ENCODE measurements at regions not wholly inside any gene's neighbourhood (a gene's known extent, or its start where the extent isn't known, plus 50 kb on each side); places are given as distances from the start of the nearest gene placed in this dataset.
"Not testable (repeated sequence)": the region's sequence is repeated elsewhere in the genome, so short reads cannot be mapped to it uniquely, and the experiment has no call there.

DNA sequence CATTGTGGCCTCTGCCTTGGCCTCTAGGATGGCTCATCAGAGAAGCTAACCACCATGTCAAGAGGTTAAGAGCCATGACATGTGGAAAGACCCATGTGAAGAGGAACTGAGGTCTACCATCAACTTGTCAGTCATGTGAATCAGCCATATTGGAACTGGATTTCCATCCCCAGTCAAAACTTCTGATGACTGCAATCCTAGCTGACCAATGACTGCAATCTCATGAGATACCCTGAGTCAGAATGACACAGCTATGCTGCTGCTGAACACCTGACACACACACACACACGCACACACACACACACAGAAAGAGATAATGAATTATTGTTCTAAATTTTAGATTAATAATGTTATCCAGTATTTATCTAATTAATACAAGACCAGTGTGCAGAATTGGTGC lies 337.5 kb upstream of the LMCD1 start:
- no peaks in the 10 kb centered on the region for H3K9me3 ChIP-seq (ENCODE audit: insufficient read depth, low read depth, low read length)
- H3K27ac ChIP-seq (ENCODE audit: low read depth, low read length): no peak overlapping the region
- H3K4me3 ChIP-seq (ENCODE audit: low read length): no peak overlapping the region
- WGBS: no CpG with 5 or more reads among the region's 1 CpG
- no peaks in the 10 kb centered on the region for H3K36me3 ChIP-seq (ENCODE audit: insufficient read depth, low read length)
- H3K4me1 ChIP-seq (ENCODE audit: insufficient read depth, low read length): no peaks in the 10 kb centered on the region
- H3K27me3 ChIP-seq (ENCODE audit: insufficient read depth, low read length): no peaks in the 10 kb centered on the region
- H3K9ac ChIP-seq (ENCODE audit: low read depth, low read length): no peak overlapping the region

DNA sequence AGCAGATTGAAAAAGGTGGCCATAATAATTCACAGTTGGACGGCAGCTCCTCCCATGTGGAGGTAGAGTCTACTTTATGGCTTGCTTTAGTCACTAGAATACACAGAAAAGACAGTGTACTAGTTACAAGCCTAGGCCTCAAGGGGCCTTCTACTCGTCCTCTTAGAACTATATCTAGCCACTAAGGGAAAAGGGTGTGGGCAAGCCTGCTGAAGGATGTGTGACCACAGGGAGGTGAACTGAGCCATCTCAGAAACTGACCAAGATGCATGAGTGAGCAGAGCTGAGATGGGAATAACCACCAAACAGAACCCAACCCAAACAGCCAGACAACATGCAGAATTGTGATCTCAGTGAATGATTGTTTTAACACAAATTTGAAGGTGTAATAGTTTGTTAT lies 335.6 kb upstream of the LMCD1 start:
- Histone ChIP-seq H3K4me3 (ENCODE audit: low read length) (no peak overlapping the region), H3K4me1 (ENCODE audit: insufficient read depth, low read length) (no peaks in the 10 kb centered on the region), H3K9ac (ENCODE audit: low read depth, low read length) (no peak overlapping the region), H3K36me3 (ENCODE audit: insufficient read depth, low read length) (no peaks in the 10 kb centered on the region), H3K9me3 (ENCODE audit: insufficient read depth, low read depth, low read length) (no peaks in the 10 kb centered on the region), H3K27ac (ENCODE audit: low read depth, low read length) (no peak overlapping the region), H3K27me3 (ENCODE audit: insufficient read depth, low read length) (no peaks in the 10 kb centered on the region)
- 100% methylated on average over 2 of the region's 2 CpGs for WGBS

DNA sequence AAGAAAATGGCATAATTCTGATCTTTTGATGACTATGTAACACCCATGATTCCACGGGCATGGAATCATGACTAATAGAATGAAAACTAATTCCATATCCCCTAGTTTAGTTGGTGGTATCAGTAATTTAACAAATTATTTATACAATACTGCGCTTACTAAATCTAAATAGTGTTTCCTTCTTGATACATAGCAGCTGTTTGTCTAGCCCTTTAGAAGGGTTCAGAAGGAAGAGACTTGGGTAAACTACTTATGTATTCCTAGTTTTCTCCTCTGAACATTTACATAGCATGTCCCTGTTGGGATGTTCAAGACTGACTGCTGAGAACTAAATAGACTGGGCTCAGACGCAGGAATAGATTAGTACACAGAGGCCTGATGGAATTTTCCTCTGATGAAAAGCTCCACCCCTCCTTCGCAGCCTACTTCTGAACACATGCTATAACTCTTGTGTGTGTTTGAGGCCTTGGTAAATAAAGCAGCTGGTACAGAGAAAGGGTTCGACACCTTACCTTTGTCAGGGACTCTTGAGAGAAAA lies 330.6 kb upstream of the LMCD1 start:
- Histone ChIP-seq H3K4me1 (ENCODE audit: insufficient read depth, low read length) (no peaks in the 10 kb centered on the region), H3K27ac (ENCODE audit: low read depth, low read length) (no peak overlapping the region), H3K9me3 (ENCODE audit: insufficient read depth, low read depth, low read length) (no peaks in the 10 kb centered on the region), H3K9ac (ENCODE audit: low read depth, low read length) (no peak overlapping the region), H3K27me3 (ENCODE audit: insufficient read depth, low read length) (no peaks in the 10 kb centered on the region), H3K36me3 (ENCODE audit: insufficient read depth, low read length) (no peaks in the 10 kb centered on the region), H3K4me3 (ENCODE audit: low read length) (no peak overlapping the region)
- 95% methylated on average over 2 of the region's 5 CpGs for WGBS

DNA sequence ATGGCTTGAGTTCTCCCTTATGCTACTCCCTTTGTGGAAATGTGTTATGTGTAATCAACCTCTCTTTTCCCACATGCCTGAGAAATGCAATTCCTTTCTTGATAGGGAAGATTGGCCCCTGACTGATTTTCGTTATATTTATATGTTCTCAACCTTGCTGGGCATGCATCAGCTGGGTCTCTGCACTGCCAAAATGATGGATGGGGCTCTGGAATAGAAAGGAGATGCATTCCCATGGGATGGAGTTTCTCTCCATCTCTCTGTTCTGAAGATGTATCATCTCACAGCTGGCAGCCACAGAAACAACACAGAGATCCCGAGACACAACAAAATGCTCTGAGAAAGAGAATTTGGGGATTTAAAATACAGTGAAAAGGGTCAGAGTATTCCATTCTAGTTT lies 327.7 kb upstream of the LMCD1 start:
- no peaks in the 10 kb centered on the region for H3K9me3 ChIP-seq (ENCODE audit: insufficient read depth, low read depth, low read length)
- no peak overlapping the region for H3K4me3 ChIP-seq (ENCODE audit: low read length)
- no peak overlapping the region for H3K9ac ChIP-seq (ENCODE audit: low read depth, low read length)
- no peaks in the 10 kb centered on the region for H3K4me1 ChIP-seq (ENCODE audit: insufficient read depth, low read length)
- no peak overlapping the region for H3K27ac ChIP-seq (ENCODE audit: low read depth, low read length)
- H3K36me3 ChIP-seq (ENCODE audit: insufficient read depth, low read length): no peaks in the 10 kb centered on the region
- no peaks in the 10 kb centered on the region for H3K27me3 ChIP-seq (ENCODE audit: insufficient read depth, low read length)
- 96% methylated on average over 1 of the region's 2 CpGs for WGBS

DNA sequence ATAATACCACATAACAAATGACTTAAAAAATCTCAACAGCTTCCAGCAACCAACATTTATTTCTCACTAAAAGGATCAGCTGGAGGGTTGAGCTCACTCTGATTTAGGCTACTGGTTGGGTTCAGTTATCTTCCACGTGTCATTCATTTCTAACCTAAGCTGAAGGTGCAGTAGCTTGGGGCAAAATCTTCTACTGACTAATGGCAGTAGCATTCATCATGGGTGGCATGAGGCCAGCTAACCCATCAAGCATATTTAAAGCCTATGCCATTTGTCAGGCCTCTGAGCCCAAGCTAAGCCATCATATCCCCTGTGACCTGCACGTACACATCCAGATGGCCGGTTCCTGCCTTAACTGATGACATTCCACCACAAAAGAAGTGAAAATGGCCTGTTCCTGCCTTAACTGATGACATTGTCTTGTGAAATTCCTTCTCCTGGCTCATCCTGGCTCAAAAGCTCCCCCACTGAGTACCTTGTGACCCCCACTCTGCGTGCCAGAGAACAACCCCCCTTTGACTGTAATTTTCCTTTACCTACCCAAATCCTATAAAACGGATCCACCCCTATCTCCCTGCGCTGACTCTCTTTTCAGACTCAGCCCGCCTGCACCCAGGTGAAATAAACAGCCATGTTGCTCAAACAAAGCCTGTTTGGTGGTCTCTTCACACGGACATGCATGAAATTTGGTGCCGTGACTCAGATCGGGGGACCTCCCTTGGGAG lies 324.7 kb upstream of the LMCD1 start:
- H3K36me3 ChIP-seq (ENCODE audit: insufficient read depth, low read length); H3K9me3 ChIP-seq (ENCODE audit: insufficient read depth, low read depth, low read length); H3K4me1 ChIP-seq (ENCODE audit: insufficient read depth, low read length); H3K27me3 ChIP-seq (ENCODE audit: insufficient read depth, low read length); H3K9ac ChIP-seq (ENCODE audit: low read depth, low read length); H3K27ac ChIP-seq (ENCODE audit: low read depth, low read length); H3K4me3 ChIP-seq (ENCODE audit: low read length): not testable (repeated sequence)
- 66% methylated on average over 9 of the region's 10 CpGs for WGBS

DNA sequence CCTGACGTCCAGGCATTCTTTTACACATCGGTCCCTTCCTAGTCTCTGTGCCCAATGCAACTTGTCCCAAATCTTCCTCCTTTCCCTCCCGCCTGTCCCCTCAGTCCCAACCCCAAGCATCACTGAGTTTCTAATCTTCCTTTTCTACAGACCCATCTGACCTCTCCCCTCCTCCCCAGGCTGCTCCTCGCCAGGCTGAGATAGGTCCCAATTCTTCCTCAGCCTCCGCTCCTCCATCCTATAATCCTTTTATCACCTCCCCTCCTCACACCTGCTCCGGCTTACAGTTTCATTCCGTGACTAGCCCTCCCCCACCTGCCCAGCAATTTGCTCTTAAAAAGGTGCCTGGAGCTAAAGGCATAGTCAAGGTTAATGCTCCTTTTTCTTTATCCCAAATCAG lies 323.1 kb upstream of the LMCD1 start:
- not testable (repeated sequence) for H3K4me1 ChIP-seq (ENCODE audit: insufficient read depth, low read length); H3K4me3 ChIP-seq (ENCODE audit: low read length); H3K27me3 ChIP-seq (ENCODE audit: insufficient read depth, low read length); H3K9ac ChIP-seq (ENCODE audit: low read depth, low read length); H3K36me3 ChIP-seq (ENCODE audit: insufficient read depth, low read length); H3K27ac ChIP-seq (ENCODE audit: low read depth, low read length); H3K9me3 ChIP-seq (ENCODE audit: insufficient read depth, low read depth, low read length)
- 59% methylated on average over 7 of the region's 7 CpGs for WGBS

DNA sequence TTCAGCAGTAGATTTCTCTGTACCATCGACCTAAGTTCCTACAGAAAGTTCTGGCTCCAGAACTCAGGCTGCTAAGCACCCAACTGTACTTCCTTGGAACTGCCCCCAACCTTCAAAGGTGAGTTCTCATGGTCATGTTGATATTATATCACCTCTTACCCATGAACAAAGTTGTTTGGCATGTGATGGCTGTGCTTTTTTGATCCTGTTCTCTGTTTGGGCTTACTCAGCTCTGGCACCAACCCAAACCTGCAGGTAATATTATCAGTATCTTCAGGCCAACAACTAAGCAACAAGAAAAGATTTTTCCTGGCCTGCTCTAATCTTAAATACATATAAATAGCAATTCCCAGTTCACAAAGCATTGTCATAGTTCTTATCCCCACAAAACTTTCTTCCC lies 318.7 kb upstream of the LMCD1 start:
- 75% methylated on average over 1 of the region's 1 CpG for WGBS
- Histone ChIP-seq H3K4me1 (ENCODE audit: insufficient read depth, low read length) (peaks cover 5% of the 10 kb centered on the region; the same call in 1 of the 2 replicates), H3K36me3 (ENCODE audit: insufficient read depth, low read length) (no peaks in the 10 kb centered on the region), H3K9me3 (ENCODE audit: insufficient read depth, low read depth, low read length) (no peaks in the 10 kb centered on the region), H3K9ac (ENCODE audit: low read depth, low read length) (no peak overlapping the region), H3K4me3 (ENCODE audit: low read length) (no peak overlapping the region), H3K27me3 (ENCODE audit: insufficient read depth, low read length) (no peaks in the 10 kb centered on the region), H3K27ac (ENCODE audit: low read depth, low read length) (peak overlapping the region; percentile 12; the same call in 1 of the 2 replicates)

DNA sequence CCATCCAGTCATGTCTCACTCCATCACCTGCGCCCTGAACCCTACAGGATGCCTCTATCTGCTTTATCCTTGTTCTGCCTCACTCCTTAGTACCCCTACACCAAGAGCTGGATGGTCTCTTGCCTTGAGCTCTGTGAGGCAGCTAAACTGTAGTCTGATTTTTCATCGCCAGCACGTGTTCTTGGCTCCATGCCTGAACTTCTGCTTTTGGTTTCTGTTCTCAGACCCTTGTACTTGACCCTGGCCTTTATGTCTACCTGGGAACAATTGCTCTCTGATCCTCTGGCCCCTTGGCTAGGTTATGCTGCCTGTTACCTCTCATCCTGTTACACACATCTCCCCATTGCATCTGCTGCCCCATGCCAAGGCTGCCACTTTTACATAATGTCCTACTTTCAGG lies 318.0 kb upstream of the LMCD1 start:
- no peak overlapping the region for H3K9ac ChIP-seq (ENCODE audit: low read depth, low read length)
- H3K27me3 ChIP-seq (ENCODE audit: insufficient read depth, low read length): no peaks in the 10 kb centered on the region
- no peak overlapping the region for H3K4me3 ChIP-seq (ENCODE audit: low read length)
- no peaks in the 10 kb centered on the region for H3K9me3 ChIP-seq (ENCODE audit: insufficient read depth, low read depth, low read length)
- no peak overlapping the region for H3K27ac ChIP-seq (ENCODE audit: low read depth, low read length)
- 97% methylated on average over 3 of the region's 3 CpGs for WGBS
- H3K36me3 ChIP-seq (ENCODE audit: insufficient read depth, low read length): no peaks in the 10 kb centered on the region
- peaks cover 5% of the 10 kb centered on the region; the same call in 1 of the 2 replicates for H3K4me1 ChIP-seq (ENCODE audit: insufficient read depth, low read length)

DNA sequence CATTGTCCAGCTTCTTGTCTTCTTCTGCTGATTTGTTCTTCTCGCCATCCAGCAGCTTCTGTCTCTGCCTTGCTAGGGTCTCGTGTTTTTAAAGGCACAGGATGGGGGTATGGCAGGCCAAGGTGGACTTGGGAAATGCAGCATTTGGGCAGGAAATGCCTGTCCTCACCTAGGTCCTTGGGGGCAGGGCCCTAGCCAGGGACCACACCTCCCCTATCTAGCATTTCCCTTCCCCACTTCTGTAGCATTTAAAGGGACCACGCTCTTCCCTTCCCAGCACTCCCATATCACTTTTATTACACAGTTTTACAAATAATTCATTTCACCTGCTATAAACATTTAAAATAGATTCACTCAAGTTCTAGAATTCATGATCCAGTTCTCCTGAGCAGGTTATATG lies 315.4 kb upstream of the LMCD1 start:
- Histone ChIP-seq H3K27me3 (ENCODE audit: insufficient read depth, low read length) (no peaks in the 10 kb centered on the region), H3K36me3 (ENCODE audit: insufficient read depth, low read length) (no peaks in the 10 kb centered on the region), H3K4me1 (ENCODE audit: insufficient read depth, low read length) (peaks cover 5% of the 10 kb centered on the region; the same call in 1 of the 2 replicates), H3K9ac (ENCODE audit: low read depth, low read length) (no peak overlapping the region), H3K27ac (ENCODE audit: low read depth, low read length) (no peak overlapping the region), H3K9me3 (ENCODE audit: insufficient read depth, low read depth, low read length) (no peaks in the 10 kb centered on the region), H3K4me3 (ENCODE audit: low read length) (no peak overlapping the region)
- WGBS: 87% methylated on average over 3 of the region's 3 CpGs

DNA sequence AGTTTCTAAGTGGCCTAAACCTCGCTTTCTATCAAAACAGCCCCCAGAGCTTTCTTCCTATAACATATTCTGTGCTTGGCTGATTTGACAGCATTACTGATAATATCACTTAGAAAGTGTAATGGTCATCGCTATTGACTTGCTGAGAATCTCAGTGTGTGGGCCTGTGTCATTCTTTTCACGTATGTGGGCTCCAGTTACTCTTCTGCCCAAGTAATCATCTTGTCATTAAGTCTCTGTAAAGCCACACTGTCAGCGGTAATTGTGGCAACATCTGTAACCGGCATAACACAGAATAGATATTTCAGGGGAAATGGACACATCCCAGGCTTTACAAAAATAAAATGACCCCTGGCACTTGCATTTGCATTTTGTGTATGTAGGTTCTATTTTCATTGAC lies 313.6 kb upstream of the LMCD1 start:
- H3K36me3 ChIP-seq (ENCODE audit: insufficient read depth, low read length): no peaks in the 10 kb centered on the region
- no peaks in the 10 kb centered on the region for H3K9me3 ChIP-seq (ENCODE audit: insufficient read depth, low read depth, low read length)
- H3K4me3 ChIP-seq (ENCODE audit: low read length): no peak overlapping the region
- no peaks in the 10 kb centered on the region for H3K4me1 ChIP-seq (ENCODE audit: insufficient read depth, low read length)
- H3K27ac ChIP-seq (ENCODE audit: low read depth, low read length): no peak overlapping the region
- WGBS: 87% methylated on average over 4 of the region's 5 CpGs
- no peaks in the 10 kb centered on the region for H3K27me3 ChIP-seq (ENCODE audit: insufficient read depth, low read length)
- no peak overlapping the region for H3K9ac ChIP-seq (ENCODE audit: low read depth, low read length)

DNA sequence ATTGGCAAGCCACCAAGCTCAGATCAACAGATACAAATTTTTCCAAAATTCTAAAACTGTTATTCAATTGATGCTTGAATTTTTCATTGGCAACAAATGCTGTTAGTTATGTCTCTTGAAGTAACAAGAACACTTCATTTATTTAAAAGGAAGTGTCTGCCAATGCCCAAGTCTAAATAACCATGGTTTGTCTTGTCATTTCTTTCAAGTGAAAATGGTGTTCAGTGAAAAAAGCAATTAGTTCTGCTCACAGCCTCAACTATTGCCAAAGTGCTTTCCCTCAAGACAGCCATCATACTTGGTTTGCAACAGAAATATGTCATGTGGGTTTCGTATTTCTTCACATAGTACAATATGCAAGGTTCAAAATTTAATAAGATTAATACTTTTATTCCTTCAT lies 312.6 kb upstream of the LMCD1 start:
- Histone ChIP-seq H3K27ac (ENCODE audit: low read depth, low read length) (no peak overlapping the region), H3K4me3 (ENCODE audit: low read length) (no peak overlapping the region)

DNA sequence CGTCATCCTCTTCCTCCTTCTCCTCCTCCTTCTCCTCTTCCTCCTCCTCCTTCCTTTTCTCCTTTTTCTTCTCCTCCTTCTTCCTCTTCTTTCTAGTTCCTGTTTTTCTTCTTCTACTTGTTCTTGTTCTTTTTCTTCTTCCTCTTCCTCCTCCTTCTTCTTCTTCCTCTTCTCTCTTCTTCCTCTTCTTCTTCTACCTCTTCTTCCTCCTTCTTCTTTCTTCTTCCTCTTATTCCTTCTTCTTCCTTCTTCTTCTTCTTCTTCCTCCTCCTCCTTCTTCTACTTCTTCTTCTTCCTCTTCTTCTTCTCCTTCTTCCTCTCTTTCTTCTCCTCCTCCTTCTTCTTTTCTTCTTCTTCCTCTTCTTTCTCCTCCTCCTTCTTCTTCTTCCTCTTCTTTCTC lies 310.2 kb upstream of the LMCD1 start:
- Histone ChIP-seq H3K36me3 (ENCODE audit: insufficient read depth, low read length) (no peaks in the 10 kb centered on the region), H3K4me3 (ENCODE audit: low read length) (no peak overlapping the region), H3K9ac (ENCODE audit: low read depth, low read length) (no peak overlapping the region), H3K4me1 (ENCODE audit: insufficient read depth, low read length) (no peaks in the 10 kb centered on the region), H3K27ac (ENCODE audit: low read depth, low read length) (no peak overlapping the region), H3K9me3 (ENCODE audit: insufficient read depth, low read depth, low read length) (no peaks in the 10 kb centered on the region), H3K27me3 (ENCODE audit: insufficient read depth, low read length) (no peaks in the 10 kb centered on the region)
- WGBS: 91% methylated on average over 1 of the region's 1 CpG

More for the DNA sequence above, 312.6 kb upstream of the LMCD1 start:
- no peak overlapping the region for H3K9ac ChIP-seq (ENCODE audit: low read depth, low read length)
- no peaks in the 10 kb centered on the region for H3K27me3 ChIP-seq (ENCODE audit: insufficient read depth, low read length)
- H3K9me3 ChIP-seq (ENCODE audit: insufficient read depth, low read depth, low read length): no peaks in the 10 kb centered on the region
- no peaks in the 10 kb centered on the region for H3K36me3 ChIP-seq (ENCODE audit: insufficient read depth, low read length)
- no CpG with 5 or more reads among the region's 1 CpG for WGBS
- H3K4me1 ChIP-seq (ENCODE audit: insufficient read depth, low read length): no peaks in the 10 kb centered on the region

Measured in HUES64 (cell line).